ENCODE measurements at regions not wholly inside any gene's neighbourhood (a gene's known extent, or its start where the extent isn't known, plus 50 kb on each side); places are given as distances from the start of the nearest gene placed in this dataset.

DNA sequence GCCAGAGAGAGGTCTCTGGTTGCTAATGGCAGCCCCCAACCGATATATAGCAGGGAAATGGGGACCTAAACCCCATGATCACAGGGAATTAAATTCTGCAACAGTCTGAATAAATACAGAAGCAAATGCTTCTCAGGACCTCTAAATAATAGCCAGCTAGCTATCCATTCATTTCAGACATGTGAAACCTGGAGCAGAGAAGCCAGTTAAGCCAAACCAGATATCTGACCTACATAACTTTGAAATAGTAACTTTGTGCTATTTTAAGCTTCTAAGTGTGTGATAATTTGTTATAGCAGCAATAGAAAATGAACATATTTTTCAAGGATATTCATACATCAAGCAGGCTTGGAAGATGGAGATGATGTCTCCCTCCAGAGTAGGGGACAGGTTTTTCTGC lies 1062.9 kb upstream of the CADM2 start:
- Mint-ChIP-seq H3K9me3 (ENCODE audit: unreplicated experiment) (no peaks in the 10 kb centered on the region), H3K27me3 (ENCODE audit: unreplicated experiment) (no peaks in the 10 kb centered on the region), H3K27ac (ENCODE audit: unreplicated experiment) (no peak overlapping the region), H3K36me3 (ENCODE audit: unreplicated experiment) (no peaks in the 10 kb centered on the region), H3K4me1 (ENCODE audit: unreplicated experiment) (no peaks in the 10 kb centered on the region), H3K4me3 (ENCODE audit: unreplicated experiment) (no peak overlapping the region)
- TF ChIP-seq, protein P1, sequence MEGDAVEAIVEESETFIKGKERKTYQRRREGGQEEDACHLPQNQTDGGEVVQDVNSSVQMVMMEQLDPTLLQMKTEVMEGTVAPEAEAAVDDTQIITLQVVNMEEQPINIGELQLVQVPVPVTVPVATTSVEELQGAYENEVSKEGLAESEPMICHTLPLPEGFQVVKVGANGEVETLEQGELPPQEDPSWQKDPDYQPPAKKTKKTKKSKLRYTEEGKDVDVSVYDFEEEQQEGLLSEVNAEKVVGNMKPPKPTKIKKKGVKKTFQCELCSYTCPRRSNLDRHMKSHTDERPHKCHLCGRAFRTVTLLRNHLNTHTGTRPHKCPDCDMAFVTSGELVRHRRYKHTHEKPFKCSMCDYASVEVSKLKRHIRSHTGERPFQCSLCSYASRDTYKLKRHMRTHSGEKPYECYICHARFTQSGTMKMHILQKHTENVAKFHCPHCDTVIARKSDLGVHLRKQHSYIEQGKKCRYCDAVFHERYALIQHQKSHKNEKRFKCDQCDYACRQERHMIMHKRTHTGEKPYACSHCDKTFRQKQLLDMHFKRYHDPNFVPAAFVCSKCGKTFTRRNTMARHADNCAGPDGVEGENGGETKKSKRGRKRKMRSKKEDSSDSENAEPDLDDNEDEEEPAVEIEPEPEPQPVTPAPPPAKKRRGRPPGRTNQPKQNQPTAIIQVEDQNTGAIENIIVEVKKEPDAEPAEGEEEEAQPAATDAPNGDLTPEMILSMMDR (IDR thresholded peaks at IDR 0.05) = no peak
- no peak for DNase-seq (ENCODE audit: extremely low spot score, unreplicated experiment)

DNA sequence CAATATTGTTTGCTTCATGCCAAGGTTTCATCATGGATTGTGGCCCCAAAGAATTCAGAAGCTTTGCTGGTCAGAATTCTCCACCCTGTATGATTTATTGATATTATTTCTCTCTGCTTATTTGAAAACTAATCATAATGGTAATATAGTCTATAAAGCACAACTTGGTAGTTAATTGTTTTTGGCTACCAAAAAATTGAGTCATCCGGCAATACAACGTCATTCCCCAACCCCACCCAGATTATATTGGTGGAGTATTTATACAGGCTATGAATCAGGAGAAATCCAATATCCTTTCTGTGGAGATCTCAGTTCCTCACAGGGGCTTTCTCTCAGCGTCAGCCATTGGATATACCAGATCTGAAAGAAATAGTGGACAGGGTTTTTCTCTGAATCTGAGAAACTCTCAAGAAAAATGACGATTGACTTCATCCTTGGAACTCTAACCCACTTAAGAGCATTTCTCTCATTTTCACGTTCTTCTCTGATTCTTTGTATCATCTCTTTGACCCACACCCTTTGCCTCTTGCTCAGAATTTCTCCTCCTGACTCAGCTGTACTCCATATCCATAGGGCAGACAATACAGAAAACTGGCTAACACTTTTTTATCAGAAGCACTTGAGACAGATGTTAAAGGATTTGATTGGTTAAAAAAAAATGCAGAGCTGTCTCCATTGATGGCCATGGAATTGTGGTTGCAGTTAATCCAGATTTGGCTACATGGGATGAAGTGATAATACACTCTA lies 1055.8 kb upstream of the CADM2 start:
- H3K36me3 Mint-ChIP-seq (ENCODE audit: unreplicated experiment) = no peaks in the 10 kb centered on the region
- no peak overlapping the region for H3K4me3 Mint-ChIP-seq (ENCODE audit: unreplicated experiment)
- TF ChIP-seq, protein P1 (IDR thresholded peaks at IDR 0.05) = no peak
- no peaks in the 10 kb centered on the region for H3K4me1 Mint-ChIP-seq (ENCODE audit: unreplicated experiment)
- no peaks in the 10 kb centered on the region for H3K27me3 Mint-ChIP-seq (ENCODE audit: unreplicated experiment)
- H3K9me3 Mint-ChIP-seq (ENCODE audit: unreplicated experiment) = peaks cover 4% of the 10 kb centered on the region
- H3K27ac Mint-ChIP-seq (ENCODE audit: unreplicated experiment) = no peak overlapping the region
- no peak for DNase-seq (ENCODE audit: extremely low spot score, unreplicated experiment)

DNA sequence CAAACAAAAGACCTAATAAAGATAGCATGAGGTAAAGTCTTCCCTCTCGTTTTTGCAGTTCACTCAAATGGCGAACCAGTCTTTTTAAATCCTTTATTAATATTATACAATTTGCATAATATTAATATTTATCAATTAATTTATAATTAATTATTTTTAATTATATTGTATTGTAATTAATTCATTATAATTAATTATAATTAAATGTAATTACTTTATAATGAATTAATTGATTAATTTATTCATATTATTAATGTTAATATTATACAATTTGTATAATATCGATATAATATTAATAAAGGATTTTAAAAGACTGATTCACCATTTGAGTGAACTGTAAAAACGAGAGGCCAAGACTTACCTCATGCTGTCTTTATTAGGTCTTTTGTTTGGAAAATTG lies 1045.4 kb upstream of the CADM2 start:
- Mint-ChIP-seq H3K36me3 (ENCODE audit: unreplicated experiment) (no peaks in the 10 kb centered on the region), H3K4me3 (ENCODE audit: unreplicated experiment) (no peak overlapping the region), H3K9me3 (ENCODE audit: unreplicated experiment) (no peaks in the 10 kb centered on the region), H3K4me1 (ENCODE audit: unreplicated experiment) (no peaks in the 10 kb centered on the region), H3K27ac (ENCODE audit: unreplicated experiment) (no peak overlapping the region), H3K27me3 (ENCODE audit: unreplicated experiment) (peaks cover 6% of the 10 kb centered on the region)
- no peak for DNase-seq (ENCODE audit: extremely low spot score, unreplicated experiment)
- TF ChIP-seq, protein P1 (IDR thresholded peaks at IDR 0.05) = no peak

DNA sequence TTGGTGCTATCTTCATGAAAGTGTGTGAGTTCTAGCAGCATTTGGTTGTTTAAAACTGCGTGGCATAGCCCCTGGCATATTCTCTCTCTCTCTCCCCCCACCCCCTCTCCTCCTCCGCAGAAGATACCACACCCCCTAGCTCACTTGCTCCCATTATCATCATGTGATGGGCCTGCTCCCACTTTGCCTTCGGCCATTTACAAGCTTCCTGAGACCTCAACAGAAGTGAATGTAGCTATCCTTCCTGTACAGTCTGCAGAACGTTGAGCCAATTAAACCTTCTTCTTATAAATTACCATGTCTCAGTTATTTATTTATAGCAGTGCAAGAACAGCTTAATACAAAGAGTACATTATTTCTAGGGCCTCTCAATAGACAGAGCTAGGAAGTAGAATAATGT lies 1032.5 kb upstream of the CADM2 start:
- Mint-ChIP-seq H3K36me3 (ENCODE audit: unreplicated experiment) (peaks cover 4% of the 10 kb centered on the region), H3K27ac (ENCODE audit: unreplicated experiment) (no peak overlapping the region), H3K9me3 (ENCODE audit: unreplicated experiment) (peaks cover 24% of the 10 kb centered on the region), H3K4me3 (ENCODE audit: unreplicated experiment) (no peak overlapping the region), H3K4me1 (ENCODE audit: unreplicated experiment) (no peaks in the 10 kb centered on the region), H3K27me3 (ENCODE audit: unreplicated experiment) (no peaks in the 10 kb centered on the region)
- no peak for DNase-seq (ENCODE audit: extremely low spot score, unreplicated experiment)
- TF ChIP-seq, protein P1 (IDR thresholded peaks at IDR 0.05) = no peak

DNA sequence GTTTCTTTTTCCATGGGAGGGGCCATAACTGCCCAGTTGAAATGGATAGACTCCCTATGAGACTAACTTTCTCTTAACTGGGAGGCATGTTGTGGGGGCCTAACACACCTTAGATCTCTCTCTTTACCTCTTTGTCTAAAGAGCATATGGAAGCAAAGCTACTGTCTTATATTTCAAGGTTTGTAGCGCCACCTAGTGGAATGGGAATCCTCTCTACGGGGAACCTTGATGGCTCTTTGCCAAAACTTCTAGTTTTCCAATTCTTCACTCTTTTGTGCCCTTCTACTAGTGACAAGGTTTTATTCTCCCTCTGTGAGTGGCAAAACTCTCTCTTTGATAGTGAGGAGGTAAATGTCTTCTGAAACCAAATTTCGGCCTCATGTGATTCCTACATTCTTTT lies 1030.4 kb upstream of the CADM2 start:
- peaks cover 4% of the 10 kb centered on the region for H3K36me3 Mint-ChIP-seq (ENCODE audit: unreplicated experiment)
- peaks cover 30% of the 10 kb centered on the region for H3K9me3 Mint-ChIP-seq (ENCODE audit: unreplicated experiment)
- no peak overlapping the region for H3K27ac Mint-ChIP-seq (ENCODE audit: unreplicated experiment)
- no peak for DNase-seq (ENCODE audit: extremely low spot score, unreplicated experiment)
- H3K4me1 Mint-ChIP-seq (ENCODE audit: unreplicated experiment) = no peaks in the 10 kb centered on the region
- H3K4me3 Mint-ChIP-seq (ENCODE audit: unreplicated experiment) = no peak overlapping the region
- H3K27me3 Mint-ChIP-seq (ENCODE audit: unreplicated experiment) = no peaks in the 10 kb centered on the region
- TF ChIP-seq, protein P1 (IDR thresholded peaks at IDR 0.05) = peak; percentile 18
